ENCODE measurements at regions not wholly inside any gene's neighbourhood (a gene's known extent, or its start where the extent isn't known, plus 50 kb on each side); places are given as distances from the start of the nearest gene placed in this dataset.

- TF ChIP-seq CTCF (IDR thresholded peaks at IDR 0.05; ENCODE audit: control extremely low read depth, extremely low read depth, low read depth, missing control alignments), result no peak
- CTCF ChIA-PET, result interaction anchor here (1.3 to 1.5 kb wide), 2 partner anchors 20 to 27 kb away, joined by 3 to 5 read pairs; no protein-coding TSS in a partner anchor
- POLR2A ChIA-PET, result no interaction called here
- no peak for DNase-seq (ENCODE audit: extremely low spot score)
Observed at GRCh38 chr3:150114273-150114672, 143.6 kb upstream of the PFN2 start.

- TF ChIP-seq CTCF (IDR thresholded peaks at IDR 0.05; ENCODE audit: control extremely low read depth, extremely low read depth, low read depth, missing control alignments), result no peak
- no peak for DNase-seq (ENCODE audit: extremely low spot score)
- ChIA-PET CTCF (no interaction called here), POLR2A (no interaction called here)
Observed at GRCh38 chr3:150110097-150110496, 139.4 kb upstream of the PFN2 start.

GRCh38 chr3:150107429-150108175 lies 136.9 kb upstream of the PFN2 start:
- no peak for TF ChIP-seq CTCF (IDR thresholded peaks at IDR 0.05; ENCODE audit: control extremely low read depth, extremely low read depth, low read depth, missing control alignments)
- ChIA-PET CTCF (interaction anchor here (0.8 to 1.4 kb wide), 4 partner anchors 12 to 86 kb away, joined by 3 to 5 read pairs (median 3); no protein-coding TSS in a partner anchor), POLR2A (no interaction called here)
- DNase-seq (ENCODE audit: extremely low spot score), result no peak

GRCh38 chr3:150106740-150107428 lies 136.2 kb upstream of the PFN2 start:
- POLR2A ChIA-PET, result no interaction called here
- TF ChIP-seq CTCF (IDR thresholded peaks at IDR 0.05; ENCODE audit: control extremely low read depth, extremely low read depth, low read depth, missing control alignments), result no peak
- DNase-seq (ENCODE audit: extremely low spot score), result no peak
- CTCF ChIA-PET, result interaction anchor here (0.8 to 1.4 kb wide), 4 partner anchors 11 to 87 kb away, joined by 3 to 5 read pairs (median 3); no protein-coding TSS in a partner anchor

- no peak for TF ChIP-seq CTCF (IDR thresholded peaks at IDR 0.05; ENCODE audit: control extremely low read depth, extremely low read depth, low read depth, missing control alignments)
- ChIA-PET POLR2A (no interaction called here), CTCF (no interaction called here)
- no peak for DNase-seq (ENCODE audit: extremely low spot score)
Observed at GRCh38 chr3:150105886-150106612, 135.4 kb upstream of the PFN2 start.

- no peak for DNase-seq (ENCODE audit: extremely low spot score)
- no peak for TF ChIP-seq CTCF (IDR thresholded peaks at IDR 0.05; ENCODE audit: control extremely low read depth, extremely low read depth, low read depth, missing control alignments)
- CTCF ChIA-PET, result interaction anchor here (1.5 to 2.4 kb wide), 2 partner anchors 11 to 333 kb away, joined by 4 to 7 read pairs; no protein-coding TSS in a partner anchor
- POLR2A ChIA-PET, result no interaction called here
Observed at GRCh38 chr3:150105025-150105424, 134.3 kb upstream of the PFN2 start.
